ENCODE measurements at regions not wholly inside any gene's neighbourhood (a gene's known extent, or its start where the extent isn't known, plus 50 kb on each side); places are given as distances from the start of the nearest gene placed in this dataset.

DNA sequence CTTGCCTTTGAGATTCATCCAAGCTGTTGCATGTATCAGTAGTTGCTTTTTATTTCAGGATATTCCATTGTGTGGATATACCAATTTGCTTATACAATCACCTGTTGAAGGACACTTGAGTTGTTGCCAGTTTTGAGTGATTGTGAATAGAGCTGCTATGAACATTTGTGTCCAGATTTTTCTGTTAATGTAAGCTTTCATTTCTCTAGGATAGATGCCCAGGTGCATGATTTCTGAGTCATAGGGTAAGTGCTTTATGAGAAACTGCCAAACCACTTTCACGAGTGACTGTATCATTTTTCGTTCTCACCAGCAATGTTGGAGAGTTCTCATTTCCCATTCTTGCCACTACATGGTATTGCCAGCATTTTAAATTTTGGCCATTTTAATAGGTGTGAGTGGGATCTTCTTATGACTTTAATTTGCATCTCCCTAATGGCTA lies 434.6 kb upstream of the RGS6 start:
- TF ChIP-seq, protein P1, sequence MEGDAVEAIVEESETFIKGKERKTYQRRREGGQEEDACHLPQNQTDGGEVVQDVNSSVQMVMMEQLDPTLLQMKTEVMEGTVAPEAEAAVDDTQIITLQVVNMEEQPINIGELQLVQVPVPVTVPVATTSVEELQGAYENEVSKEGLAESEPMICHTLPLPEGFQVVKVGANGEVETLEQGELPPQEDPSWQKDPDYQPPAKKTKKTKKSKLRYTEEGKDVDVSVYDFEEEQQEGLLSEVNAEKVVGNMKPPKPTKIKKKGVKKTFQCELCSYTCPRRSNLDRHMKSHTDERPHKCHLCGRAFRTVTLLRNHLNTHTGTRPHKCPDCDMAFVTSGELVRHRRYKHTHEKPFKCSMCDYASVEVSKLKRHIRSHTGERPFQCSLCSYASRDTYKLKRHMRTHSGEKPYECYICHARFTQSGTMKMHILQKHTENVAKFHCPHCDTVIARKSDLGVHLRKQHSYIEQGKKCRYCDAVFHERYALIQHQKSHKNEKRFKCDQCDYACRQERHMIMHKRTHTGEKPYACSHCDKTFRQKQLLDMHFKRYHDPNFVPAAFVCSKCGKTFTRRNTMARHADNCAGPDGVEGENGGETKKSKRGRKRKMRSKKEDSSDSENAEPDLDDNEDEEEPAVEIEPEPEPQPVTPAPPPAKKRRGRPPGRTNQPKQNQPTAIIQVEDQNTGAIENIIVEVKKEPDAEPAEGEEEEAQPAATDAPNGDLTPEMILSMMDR (IDR thresholded peaks at IDR 0.05; ENCODE audit: poor library complexity, severe bottlenecking) = no peak
- TF ChIP-seq EZH2 (IDR thresholded peaks at IDR 0.05; ENCODE audit: borderline replicate concordance, insufficient read depth, low read length, poor library complexity, severe bottlenecking) = no peak
- TF ChIP-seq, protein P2, sequence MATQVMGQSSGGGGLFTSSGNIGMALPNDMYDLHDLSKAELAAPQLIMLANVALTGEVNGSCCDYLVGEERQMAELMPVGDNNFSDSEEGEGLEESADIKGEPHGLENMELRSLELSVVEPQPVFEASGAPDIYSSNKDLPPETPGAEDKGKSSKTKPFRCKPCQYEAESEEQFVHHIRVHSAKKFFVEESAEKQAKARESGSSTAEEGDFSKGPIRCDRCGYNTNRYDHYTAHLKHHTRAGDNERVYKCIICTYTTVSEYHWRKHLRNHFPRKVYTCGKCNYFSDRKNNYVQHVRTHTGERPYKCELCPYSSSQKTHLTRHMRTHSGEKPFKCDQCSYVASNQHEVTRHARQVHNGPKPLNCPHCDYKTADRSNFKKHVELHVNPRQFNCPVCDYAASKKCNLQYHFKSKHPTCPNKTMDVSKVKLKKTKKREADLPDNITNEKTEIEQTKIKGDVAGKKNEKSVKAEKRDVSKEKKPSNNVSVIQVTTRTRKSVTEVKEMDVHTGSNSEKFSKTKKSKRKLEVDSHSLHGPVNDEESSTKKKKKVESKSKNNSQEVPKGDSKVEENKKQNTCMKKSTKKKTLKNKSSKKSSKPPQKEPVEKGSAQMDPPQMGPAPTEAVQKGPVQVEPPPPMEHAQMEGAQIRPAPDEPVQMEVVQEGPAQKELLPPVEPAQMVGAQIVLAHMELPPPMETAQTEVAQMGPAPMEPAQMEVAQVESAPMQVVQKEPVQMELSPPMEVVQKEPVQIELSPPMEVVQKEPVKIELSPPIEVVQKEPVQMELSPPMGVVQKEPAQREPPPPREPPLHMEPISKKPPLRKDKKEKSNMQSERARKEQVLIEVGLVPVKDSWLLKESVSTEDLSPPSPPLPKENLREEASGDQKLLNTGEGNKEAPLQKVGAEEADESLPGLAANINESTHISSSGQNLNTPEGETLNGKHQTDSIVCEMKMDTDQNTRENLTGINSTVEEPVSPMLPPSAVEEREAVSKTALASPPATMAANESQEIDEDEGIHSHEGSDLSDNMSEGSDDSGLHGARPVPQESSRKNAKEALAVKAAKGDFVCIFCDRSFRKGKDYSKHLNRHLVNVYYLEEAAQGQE (IDR thresholded peaks at IDR 0.05; ENCODE audit: borderline replicate concordance) = no peak
- TF ChIP-seq MXI1 (conservative IDR thresholded peaks at IDR 0.05; ENCODE audit: poor library complexity, severe bottlenecking) = no peak
- no peak for TF ChIP-seq TAF1 (IDR thresholded peaks at IDR 0.05; ENCODE audit: low read depth)
- TF ChIP-seq EP300 (conservative IDR thresholded peaks at IDR 0.05; ENCODE audit: poor library complexity, severe bottlenecking) = no peak
